Prostate gland (tissue), 2 donors: ENCODE measurements at regions not wholly inside any gene's neighbourhood (a gene's known extent, or its start where the extent isn't known, plus 50 kb on each side); places are given as distances from the start of the nearest gene placed in this dataset.

Source experiments
- CTCF ChIP-seq, 4 experiments: fragments of 200-600 bp in 2 of 4; fragments of 450-650 bp in 2 of 4; sonication (generic) in 2 of 4; IDR thresholded peaks; 1 replicate in 3 of 4; 2 replicates in 1 of 4; pipeline ENCODE4 v1.5.1; 2016 to 2019; ENCODE audit warnings: antibody characterized with exemption in 4 of 4, mild to moderate bottlenecking in 2 of 4, moderate library complexity in 2 of 4
- POLR2A ChIP-seq: fragments of 450-650 bp; IDR thresholded peaks from one replicate; pipeline ENCODE4 v1.6.1; 2016; ENCODE audit warnings: antibody characterized with exemption, mild to moderate bottlenecking
- POLR2AphosphoS5 ChIP-seq: sonication (generic); formaldehyde crosslinking; IDR thresholded peaks from one replicate; pipeline ENCODE4 v1.6.1; 2017; ENCODE audit warnings: antibody characterized with exemption

GRCh38 chr2:147345246-147345645 is 499.6 kb upstream of the ACVR2A start:
- TF ChIP-seq POLR2A, result no peak
- TF ChIP-seq POLR2AphosphoS5, result no peak
- no peak for TF ChIP-seq CTCF (IDR thresholded peaks at IDR 0.05)
